ENCODE measurements at regions not wholly inside any gene's neighbourhood (a gene's known extent, or its start where the extent isn't known, plus 50 kb on each side); places are given as distances from the start of the nearest gene placed in this dataset.

- TF ChIP-seq CTCF (IDR thresholded peaks at IDR 0.05), result no peak
- TF ChIP-seq USF2 (CRISPR knock-in tag; IDR thresholded peaks at IDR 0.05), result no peak
- TF ChIP-seq SP1 (CRISPR knock-in tag; conservative IDR thresholded peaks at IDR 0.05), result no peak
- no peak for TF ChIP-seq FOXP4 (CRISPR knock-in tag; IDR thresholded peaks at IDR 0.05)
- no peak for TF ChIP-seq CBFB (CRISPR knock-in tag; IDR thresholded peaks at IDR 0.05; ENCODE audit: low read depth)
- no peak for TF ChIP-seq JAZF1 (CRISPR knock-in tag; IDR thresholded peaks at IDR 0.05)
- no peak for TF ChIP-seq USF1 (CRISPR knock-in tag; IDR thresholded peaks at IDR 0.05)
- no peak for TF ChIP-seq NFE2L1 (CRISPR knock-in tag; IDR thresholded peaks at IDR 0.05)
- no peak for TF ChIP-seq SMAD4 (CRISPR knock-in tag; IDR thresholded peaks at IDR 0.05)
- TF ChIP-seq ARID4B (CRISPR knock-in tag; IDR thresholded peaks at IDR 0.05; ENCODE audit: borderline replicate concordance), result no peak
- TF ChIP-seq KAT7 (CRISPR knock-in tag; IDR thresholded peaks at IDR 0.05; ENCODE audit: borderline replicate concordance), result no peak
- no peak for TF ChIP-seq ZNF671 (CRISPR knock-in tag; IDR thresholded peaks at IDR 0.05)
These were observed 169.9 kb downstream of the SLC28A3 start for GRCh38 chr9:84170521-84171141.
